K562 (cell line): ENCODE measurements at regions not wholly inside any gene's neighbourhood (a gene's known extent, or its start where the extent isn't known, plus 50 kb on each side); places are given as distances from the start of the nearest gene placed in this dataset.

Source experiments
- ATAC-seq: fragments of 200-7000 bp; cut with Tn5 transposase; 3 replicates; pipeline ENCODE4 v1.9.1; 2020; ENCODE audit warnings: moderate library complexity
- BruUV-seq: library from RNA; stranded (reverse); fragments of 400-500 nt; replicated peaks from 2 replicates; lab custom pipeline; 2021; lab: Mats Ljungman, UMichigan
- CTCF ChIA-PET: fragments of 300-600 bp; formaldehyde crosslinking; extraction: SDS; loops from one replicate; lab custom pipeline; 2021; ENCODE audit warnings: low intra/inter-chr PET ratio; lab: Yijun Ruan, JAX
- POLR2A ChIA-PET: fragments of 300-600, 350-650 bp; sonication (Branson Sonifier 250); formaldehyde crosslinking; extraction: SDS; loops from one replicate; lab custom pipeline; 2021; ENCODE audit warnings: antibody characterized with exemption, inconsistent platforms; lab: Yijun Ruan, JAX
- DNase-seq, 4 experiments: peaks; one replicate each; pipeline versions ENCODE4 v3.0.0 to v3.0.0-alpha.2; 2011 to 2018; ENCODE audit warnings: low spot score in 3 of 4, mixed read lengths in 3 of 4; ENCODE audit errors: extremely low read depth in 1 of 4
- FAIRE-seq: peaks from 2 replicates; lab custom pipeline; 2011; peaks lifted over from hg19 to GRCh38; lab: Jason Lieb, UNC
- H2AFZ ChIP-seq: 2 replicates; pipeline ENCODE4 v1.6.0; 2011; ENCODE audit warnings: low read depth, low read length, control low read depth, inconsistent platforms
- H3K27ac ChIP-seq: fragments of 200-600 bp; 3 replicates; pipeline ENCODE4 v1.8.0; 2011; ENCODE audit warnings: low read depth, mild to moderate bottlenecking, control low read depth, inconsistent platforms, low read length, moderate library complexity, mixed read lengths; ENCODE audit errors: extremely low read depth
- H3K27me3 ChIP-seq, 2 experiments: fragments of 300-600 bp in 1 of 2; 2 replicates in 1 of 2; 3 replicates in 1 of 2; pipeline versions ENCODE4 v1.6.0 to v1.8.0; 2011; ENCODE audit warnings: inconsistent platforms in 2 of 2, low read length in 2 of 2, mild to moderate bottlenecking in 1 of 2, mixed read lengths in 1 of 2, moderate library complexity in 1 of 2; ENCODE audit not compliant: control insufficient read depth in 2 of 2, insufficient read depth in 2 of 2
- H3K36me3 ChIP-seq: fragments of 300-600 bp; 3 replicates; pipeline ENCODE4 v1.8.0; 2011; ENCODE audit warnings: mild to moderate bottlenecking, low read length, inconsistent platforms; ENCODE audit not compliant: control insufficient read depth, insufficient read depth
- H3K4me1 ChIP-seq, 2 experiments: fragments of 200-600 bp in 1 of 2; replicated peaks in 1 of 2; 2 replicates in 1 of 2; 3 replicates in 1 of 2; pipeline versions ENCODE4 v1.5.1 to v1.8.0; 2011; ENCODE audit warnings: inconsistent platforms in 2 of 2, low read length in 2 of 2, mild to moderate bottlenecking in 1 of 2, mixed read lengths in 1 of 2, moderate library complexity in 1 of 2; ENCODE audit not compliant: control insufficient read depth in 2 of 2, insufficient read depth in 2 of 2
- H3K4me2 ChIP-seq: 2 replicates; pipeline ENCODE4 v1.6.1; 2011; ENCODE audit warnings: low read length, control low read depth, inconsistent platforms, mixed read lengths; ENCODE audit not compliant: insufficient read depth
- H3K4me3 ChIP-seq: fragments of 200-600 bp; sonication (generic), shearing (Covaris generic); 2 replicates; pipeline ENCODE4 v1.5.1; 2016; ENCODE audit warnings: control low read depth, inconsistent platforms
- H3K79me2 ChIP-seq: fragments of 200-600 bp; 3 replicates; pipeline ENCODE4 v1.8.0; 2011; ENCODE audit warnings: low read length, inconsistent platforms; ENCODE audit not compliant: control insufficient read depth, insufficient read depth
- H3K9ac ChIP-seq, 2 experiments: 2 replicates each; pipeline versions ENCODE4 v1.6.0 to v1.6.1; 2011; ENCODE audit warnings: low read depth in 2 of 2, low read length in 2 of 2, control low read depth in 1 of 2, inconsistent platforms in 1 of 2, mild to moderate bottlenecking in 1 of 2, mixed read lengths in 1 of 2; ENCODE audit not compliant: insufficient read depth in 1 of 2
- H3K9me1 ChIP-seq: one replicate; pipeline ENCODE4 v1.6.0; 2011; ENCODE audit warnings: inconsistent platforms, mild to moderate bottlenecking, low read length, moderate library complexity; ENCODE audit not compliant: control insufficient read depth, insufficient read depth
- H3K9me3 ChIP-seq: replicated peaks from 2 replicates; pipeline ENCODE4 v1.5.1; 2011; ENCODE audit warnings: low read depth, low read length, inconsistent platforms; ENCODE audit not compliant: control insufficient read depth, insufficient read depth
- H4K20me1 ChIP-seq: replicated peaks from 2 replicates; pipeline ENCODE4 v1.6.1; 2011; ENCODE audit warnings: low read length, inconsistent platforms, mixed read lengths; ENCODE audit not compliant: control insufficient read depth, insufficient read depth
- ATF1 ChIP-seq, 2 experiments: fragments of 450-650 bp in 1 of 2; IDR thresholded peaks; 2 replicates each; pipeline ENCODE4 v1.6.1; 2016; ENCODE audit warnings: missing compliant biosample characterization in 1 of 2, missing genetic modification characterization in 1 of 2
- CREM ChIP-seq: IDR thresholded peaks from 2 replicates; pipeline ENCODE4 v1.6.1; 2014; ENCODE audit warnings: antibody characterized with exemption, low read depth
- GABPA ChIP-seq: fragments of 200-800 bp; sonication (Bioruptor generic); conservative IDR thresholded peaks from 2 replicates; pipeline ENCODE4 v1.6.1; 2016; ENCODE audit warnings: low read depth, missing genetic modification characterization, missing compliant biosample characterization
- HCFC1 ChIP-seq: IDR thresholded peaks from 2 replicates; pipeline ENCODE4 v1.6.1; 2012; ENCODE audit warnings: low read depth, low read length, improper control_type of control experiment
- HEY1 ChIP-seq: fragments of 250-450 bp; sonication (Bioruptor Pico); IDR thresholded peaks from 2 replicates; pipeline ENCODE4 v1.5.0; 2020; ENCODE audit warnings: mild to moderate bottlenecking, moderate library complexity, borderline replicate concordance
- RFX5 ChIP-seq: IDR thresholded peaks from 2 replicates; pipeline ENCODE4 v1.6.1; 2011; ENCODE audit warnings: low read depth, mild to moderate bottlenecking, improper control_type of control experiment, low read length
- YY1 ChIP-seq, 3 experiments: IDR thresholded peaks; 2 replicates each; pipeline ENCODE4 v1.6.1; 2011; ENCODE audit warnings: low read length in 2 of 3, mild to moderate bottlenecking in 2 of 3, moderate library complexity in 2 of 3, borderline replicate concordance in 1 of 3, control low read depth in 1 of 3, low read depth in 1 of 3; ENCODE audit not compliant: insufficient read depth in 3 of 3, insufficient replicate concordance in 2 of 3, control insufficient read depth in 1 of 3, insufficient read length in 1 of 3; ENCODE audit errors: extremely low read depth in 1 of 3
- WGBS: fragments of 100-300 bp; shearing (Covaris generic); methylation state at CpG from one replicate; pipeline ENCODE4 v1.1.6; 2016; ENCODE audit warnings: low coverage, mixed read lengths; ENCODE audit not compliant: insufficient coverage; ENCODE audit errors: missing lambda C conversion rate; 5-methylcytosine and 5-hydroxymethylcytosine counted together
- in situ Hi-C: fragments of 300-500 bp; cut with MboI; formaldehyde crosslinking; loops from 4 replicates; pipeline ENCODE4 v1.15.0; 2018; ENCODE audit warnings: inconsistent platforms, mixed read lengths
- intact Hi-C: fragments of 100-400 bp; cut with micrococcal nuclease; formaldehyde crosslinking; loops from 2 replicates; pipeline ENCODE4 v1.14.2; 2022

GRCh38 chr6:170152124-170152926, 138.6 kb downstream of the DLL1 start:
- DNase-seq (no peak), FAIRE-seq (no peak), ATAC-seq (peak; percentile 58)
- peaks cover 5% of the 10 kb centered on the region for H3K9me1 ChIP-seq
- H3K27me3 ChIP-seq, result peaks cover 25 to 68% of the 10 kb centered on the region in 2 experiments; a peak in 4 of 5 replicates
- H3K4me3 ChIP-seq, result no peak overlapping the region
- H3K79me2 ChIP-seq, result no peaks in the 10 kb centered on the region
- ChIA-PET CTCF (no interaction called here), POLR2A (interaction anchor here (0.9 to 1.1 kb wide), 3 partner anchors 11 to 27 kb away, joined by 3 read pairs; no protein-coding TSS in a partner anchor)
- H3K27ac ChIP-seq, result no peak overlapping the region
- no peak overlapping the region for H2AFZ ChIP-seq
- no TSS peak for BruUV-seq
- in situ Hi-C loops (no loop called here), intact Hi-C loops (no loop called here)
- no peak overlapping the region for H3K9ac ChIP-seq
- WGBS, result 2% methylated on average over 35 of the region's 35 CpGs
- H3K36me3 ChIP-seq, result no peaks in the 10 kb centered on the region
- H3K4me2 ChIP-seq, result no peak overlapping the region
- peaks cover 0 to 19% of the 10 kb centered on the region in 2 experiments; a peak in 3 of 5 replicates for H3K4me1 ChIP-seq
- H4K20me1 ChIP-seq, result peaks cover 3% of the 10 kb centered on the region; the same call in 1 of the 2 replicates
- H3K9me3 ChIP-seq, result no peaks in the 10 kb centered on the region
- TF ChIP-seq YY1 (IDR thresholded peaks at IDR 0.05; ENCODE audit: borderline replicate concordance in 1 of 3, control insufficient read depth in 1 of 3, extremely low read depth in 1 of 3, insufficient read depth in 3 of 3, insufficient read length in 1 of 3, insufficient replicate concordance in 2 of 3, low read depth in 1 of 3, low read length in 2 of 3) (no peak), HCFC1 (no peak), ATF1 (CRISPR knock-in tag; IDR thresholded peaks at IDR 0.05) (no peak), ATF1 (tag; IDR thresholded peaks at IDR 0.05) (peak; percentile 36; the same call in 1 of the 2 replicates), HEY1 (CRISPR knock-in tag) (no peak), CREM (0 out of 2 replicates have a peak, but pooled peaks have one; percentile 23), RFX5 (no peak), GABPA (tag) (peak; percentile 31; the same call in 1 of the 2 replicates)
